ENCODE measurements at regions not wholly inside any gene's neighbourhood (a gene's known extent, or its start where the extent isn't known, plus 50 kb on each side); places are given as distances from the start of the nearest gene placed in this dataset.

DNA sequence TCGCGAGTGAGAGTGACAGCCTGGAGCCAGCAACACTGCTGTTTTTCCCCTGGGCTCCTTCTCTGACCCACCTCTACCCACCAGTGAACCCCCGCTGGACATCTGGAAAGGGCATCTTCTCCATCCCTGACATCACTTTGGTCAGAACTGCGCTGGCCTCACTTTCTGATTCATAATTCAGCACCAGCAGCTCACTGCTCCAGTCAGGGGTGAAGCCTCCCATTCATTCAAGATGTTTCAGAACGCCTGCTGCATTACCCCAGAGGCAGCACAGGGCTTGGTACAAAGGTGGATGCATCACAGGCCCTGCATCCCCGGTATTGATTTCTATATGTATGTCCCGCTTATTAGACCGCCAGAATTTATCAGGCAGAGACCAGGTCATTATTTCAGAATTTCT lies 182.8 kb upstream of the TSHZ3 start:
- no peak for TF ChIP-seq EZH2 (conservative IDR thresholded peaks at IDR 0.05; ENCODE audit: low read depth, low read length)
- no peak for TF ChIP-seq ZFP36 (IDR thresholded peaks at IDR 0.05; ENCODE audit: borderline replicate concordance, low read depth, low read length, partially characterized antibody)
- TF ChIP-seq TSC22D2 (CRISPR knock-in tag; IDR thresholded peaks at IDR 0.05; ENCODE audit: borderline replicate concordance) = no peak
- TF ChIP-seq, protein P1, sequence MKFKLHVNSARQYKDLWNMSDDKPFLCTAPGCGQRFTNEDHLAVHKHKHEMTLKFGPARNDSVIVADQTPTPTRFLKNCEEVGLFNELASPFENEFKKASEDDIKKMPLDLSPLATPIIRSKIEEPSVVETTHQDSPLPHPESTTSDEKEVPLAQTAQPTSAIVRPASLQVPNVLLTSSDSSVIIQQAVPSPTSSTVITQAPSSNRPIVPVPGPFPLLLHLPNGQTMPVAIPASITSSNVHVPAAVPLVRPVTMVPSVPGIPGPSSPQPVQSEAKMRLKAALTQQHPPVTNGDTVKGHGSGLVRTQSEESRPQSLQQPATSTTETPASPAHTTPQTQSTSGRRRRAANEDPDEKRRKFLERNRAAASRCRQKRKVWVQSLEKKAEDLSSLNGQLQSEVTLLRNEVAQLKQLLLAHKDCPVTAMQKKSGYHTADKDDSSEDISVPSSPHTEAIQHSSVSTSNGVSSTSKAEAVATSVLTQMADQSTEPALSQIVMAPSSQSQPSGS (CRISPR knock-in tag; IDR thresholded peaks at IDR 0.05) = no peak
- no peak for TF ChIP-seq HDAC2 (CRISPR knock-in tag; IDR thresholded peaks at IDR 0.05)
- no peak for TF ChIP-seq NFE2L1 (CRISPR knock-in tag; IDR thresholded peaks at IDR 0.05; ENCODE audit: borderline replicate concordance)
- no peak for TF ChIP-seq ZMAT3 (CRISPR knock-in tag; conservative IDR thresholded peaks at IDR 0.05)
- TF ChIP-seq JUN (CRISPR knock-in tag; IDR thresholded peaks at IDR 0.05) = no peak
- TF ChIP-seq CTCF (CRISPR knock-in tag; IDR thresholded peaks at IDR 0.05) = no peak
- no peak for TF ChIP-seq NKX3-1 (CRISPR knock-in tag; IDR thresholded peaks at IDR 0.05)
- TF ChIP-seq ASH2L (IDR thresholded peaks at IDR 0.05; ENCODE audit: insufficient read length, low read depth, low read length) = no peak
- TF ChIP-seq YY1 (IDR thresholded peaks at IDR 0.05; ENCODE audit: insufficient read depth, insufficient replicate concordance, low read depth, low read length) = no peak
- TF ChIP-seq HNRNPUL1 (IDR thresholded peaks at IDR 0.05; ENCODE audit: low read depth, low read length) = no peak
- TF ChIP-seq EED (CRISPR knock-in tag; IDR thresholded peaks at IDR 0.05) = no peak

All from HepG2 (cell line).